SW480 (cell line): ENCODE measurements at regions not wholly inside any gene's neighbourhood (a gene's known extent, or its start where the extent isn't known, plus 50 kb on each side); places are given as distances from the start of the nearest gene placed in this dataset.
"Not testable (repeated sequence)": the region's sequence is repeated elsewhere in the genome, so short reads cannot be mapped to it uniquely, and the experiment has no call there.

Experiments
- DNase-seq: peaks from one replicate; pipeline ENCODE4 v3.0.0-alpha.2; 2016; ENCODE audit warnings: low spot score

GRCh38 chr3:5813521-5813920, 626.0 kb downstream of the EDEM1 start:
- DNase-seq: no peak

GRCh38 chr3:5822843-5823242, 635.3 kb downstream of the EDEM1 start:
- DNase-seq: no peak

- DNase-seq: no peak
These were observed 639.0 kb downstream of the EDEM1 start for GRCh38 chr3:5826467-5826866.

- no peak for DNase-seq
These were observed 640.7 kb downstream of the EDEM1 start for GRCh38 chr3:5828251-5828650.

GRCh38 chr3:5840056-5840455, 652.5 kb downstream of the EDEM1 start:
- DNase-seq: no peak

- no peak for DNase-seq
These were observed 654.1 kb downstream of the EDEM1 start for GRCh38 chr3:5841599-5841998.

- no peak for DNase-seq
These were observed 658.8 kb downstream of the EDEM1 start for GRCh38 chr3:5846261-5846660.

- DNase-seq: no peak
These were observed 673.6 kb downstream of the EDEM1 start for GRCh38 chr3:5861151-5861550.

GRCh38 chr3:5874931-5875341, 687.4 kb downstream of the EDEM1 start:
- no peak for DNase-seq

GRCh38 chr3:5888851-5889250, 701.3 kb downstream of the EDEM1 start:
- DNase-seq: no peak

GRCh38 chr3:5889374-5889773, 701.9 kb downstream of the EDEM1 start:
- no peak for DNase-seq

GRCh38 chr3:5891711-5892110, 704.2 kb downstream of the EDEM1 start:
- no peak for DNase-seq

- no peak for DNase-seq
These were observed 710.6 kb downstream of the EDEM1 start for GRCh38 chr3:5898106-5898505.

GRCh38 chr3:5899014-5899761, 711.7 kb downstream of the EDEM1 start:
- DNase-seq: no peak

- no peak for DNase-seq
These were observed 730.4 kb downstream of the EDEM1 start for GRCh38 chr3:5917932-5918331.

GRCh38 chr3:5918626-5919025, 731.1 kb downstream of the EDEM1 start:
- DNase-seq: no peak

GRCh38 chr3:5929027-5929426, 741.5 kb downstream of the EDEM1 start:
- DNase-seq: no peak

- not testable (repeated sequence) for DNase-seq
These were observed 756.6 kb downstream of the EDEM1 start for GRCh38 chr3:5944061-5944460.

GRCh38 chr3:5948084-5948483, 760.6 kb downstream of the EDEM1 start:
- DNase-seq: no peak

- DNase-seq: no peak
These were observed 763.5 kb downstream of the EDEM1 start for GRCh38 chr3:5951026-5951425.

GRCh38 chr3:5972586-5972985, 785.1 kb downstream of the EDEM1 start:
- DNase-seq: no peak

- DNase-seq: no peak
These were observed 787.3 kb downstream of the EDEM1 start for GRCh38 chr3:5974630-5975322.

- DNase-seq: no peak
These were observed 789.8 kb downstream of the EDEM1 start for GRCh38 chr3:5977331-5977730.

- DNase-seq: no peak
These were observed 793.0 kb downstream of the EDEM1 start for GRCh38 chr3:5980475-5980874.
